ENCODE measurements at regions not wholly inside any gene's neighbourhood (a gene's known extent, or its start where the extent isn't known, plus 50 kb on each side); places are given as distances from the start of the nearest gene placed in this dataset.

GRCh38 chr21:23593582-23593981 lies 2013.7 kb downstream of the MRPL39 start (continued):
- TF ChIP-seq ZNF462 (CRISPR knock-in tag; IDR thresholded peaks at IDR 0.05), result no peak

DNA sequence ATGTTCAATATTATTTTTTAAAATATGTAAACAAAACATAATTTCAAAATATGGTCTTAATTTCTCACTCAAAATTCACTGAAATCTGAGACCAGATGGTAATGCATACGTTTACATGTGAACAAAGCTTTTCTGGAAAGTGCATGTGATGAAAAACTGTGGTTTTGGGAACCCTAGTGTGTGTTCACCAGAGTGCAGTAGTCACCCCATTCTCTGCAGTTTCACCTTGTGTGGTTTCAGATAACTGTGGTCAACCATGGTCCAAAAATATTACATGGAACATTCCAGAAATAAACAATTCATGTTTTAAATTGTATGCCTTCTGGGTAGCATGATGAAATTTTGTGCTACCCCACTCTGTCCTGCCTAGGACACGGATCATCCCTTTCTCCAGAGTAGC lies 2021.9 kb downstream of the MRPL39 start:
- Mint-ChIP-seq H3K27me3 (ENCODE audit: insufficient read depth, low read depth, poor library complexity) (no peaks in the 10 kb centered on the region), H3K36me3 (ENCODE audit: low read depth) (no peaks in the 10 kb centered on the region), H3K4me1 (no peaks in the 10 kb centered on the region), H3K4me3 (no peak overlapping the region), H3K9me3 (peaks cover 2% of the 10 kb centered on the region; the same call in 1 of the 3 replicates), H3K27ac (no peak overlapping the region)
- ATAC-seq, result no peak
- no peaks in the 10 kb centered on the region for H3K36me3 ChIP-seq (ENCODE audit: insufficient read depth)
- no peak overlapping the region for H3K27ac ChIP-seq (ENCODE audit: low read depth)
- H3K4me1 ChIP-seq (ENCODE audit: insufficient read depth), result no peaks in the 10 kb centered on the region
- no peaks in the 10 kb centered on the region for H4K20me1 ChIP-seq (replicated peaks; ENCODE audit: insufficient read depth)
- H3K9me2 ChIP-seq (ENCODE audit: insufficient read depth), result no peaks in the 10 kb centered on the region
- H3K27me3 ChIP-seq (ENCODE audit: insufficient read depth), result no peaks in the 10 kb centered on the region
- DNase-seq (ENCODE audit: low spot score), result no peak
- no peaks in the 10 kb centered on the region for H3K79me2 ChIP-seq (replicated peaks; ENCODE audit: insufficient read depth)
- H3F3A ChIP-seq (replicated peaks; ENCODE audit: low read depth), result no peaks in the 10 kb centered on the region
- H2AFZ ChIP-seq, result no peak overlapping the region
- no peak overlapping the region for H3K4me2 ChIP-seq
- H3K4me3 ChIP-seq, result no peak overlapping the region
- TF ChIP-seq CREB1 (CRISPR knock-in tag; IDR thresholded peaks at IDR 0.05; ENCODE audit: low read depth) (no peak), JUNB (IDR thresholded peaks at IDR 0.05; ENCODE audit: unreplicated experiment) (no peak), ZNF462 (CRISPR knock-in tag; IDR thresholded peaks at IDR 0.05) (no peak)
- TF ChIP-seq, protein P1, sequence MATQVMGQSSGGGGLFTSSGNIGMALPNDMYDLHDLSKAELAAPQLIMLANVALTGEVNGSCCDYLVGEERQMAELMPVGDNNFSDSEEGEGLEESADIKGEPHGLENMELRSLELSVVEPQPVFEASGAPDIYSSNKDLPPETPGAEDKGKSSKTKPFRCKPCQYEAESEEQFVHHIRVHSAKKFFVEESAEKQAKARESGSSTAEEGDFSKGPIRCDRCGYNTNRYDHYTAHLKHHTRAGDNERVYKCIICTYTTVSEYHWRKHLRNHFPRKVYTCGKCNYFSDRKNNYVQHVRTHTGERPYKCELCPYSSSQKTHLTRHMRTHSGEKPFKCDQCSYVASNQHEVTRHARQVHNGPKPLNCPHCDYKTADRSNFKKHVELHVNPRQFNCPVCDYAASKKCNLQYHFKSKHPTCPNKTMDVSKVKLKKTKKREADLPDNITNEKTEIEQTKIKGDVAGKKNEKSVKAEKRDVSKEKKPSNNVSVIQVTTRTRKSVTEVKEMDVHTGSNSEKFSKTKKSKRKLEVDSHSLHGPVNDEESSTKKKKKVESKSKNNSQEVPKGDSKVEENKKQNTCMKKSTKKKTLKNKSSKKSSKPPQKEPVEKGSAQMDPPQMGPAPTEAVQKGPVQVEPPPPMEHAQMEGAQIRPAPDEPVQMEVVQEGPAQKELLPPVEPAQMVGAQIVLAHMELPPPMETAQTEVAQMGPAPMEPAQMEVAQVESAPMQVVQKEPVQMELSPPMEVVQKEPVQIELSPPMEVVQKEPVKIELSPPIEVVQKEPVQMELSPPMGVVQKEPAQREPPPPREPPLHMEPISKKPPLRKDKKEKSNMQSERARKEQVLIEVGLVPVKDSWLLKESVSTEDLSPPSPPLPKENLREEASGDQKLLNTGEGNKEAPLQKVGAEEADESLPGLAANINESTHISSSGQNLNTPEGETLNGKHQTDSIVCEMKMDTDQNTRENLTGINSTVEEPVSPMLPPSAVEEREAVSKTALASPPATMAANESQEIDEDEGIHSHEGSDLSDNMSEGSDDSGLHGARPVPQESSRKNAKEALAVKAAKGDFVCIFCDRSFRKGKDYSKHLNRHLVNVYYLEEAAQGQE (IDR thresholded peaks at IDR 0.05; ENCODE audit: unreplicated experiment), result no peak

All from GM23338 (cell line).